Body of pancreas (tissue), 4 donors: ENCODE measurements at regions not wholly inside any gene's neighbourhood (a gene's known extent, or its start where the extent isn't known, plus 50 kb on each side); places are given as distances from the start of the nearest gene placed in this dataset.

ENCODE experiments used
- ATAC-seq: fragments of 150-250 bp; one replicate; pipeline ENCODE4 v1.9.1; 2016
- DNase-seq, 4 donors: peaks; one replicate each; pipeline ENCODE4 v3.0.0-alpha.2; 2019
- H3K27ac ChIP-seq, 4 donors: fragments of 200-600 bp; sonication (generic); 1 replicate in 3 of 4; 2 replicates in 1 of 4; pipeline versions ENCODE4 v1.5.1 to v1.6.1; 2016 to 2019; ENCODE audit warnings: mild to moderate bottlenecking in 1 of 4, mixed read lengths in 1 of 4, moderate library complexity in 1 of 4
- H3K27me3 ChIP-seq, 2 donors: fragments of 200-600 bp; sonication (generic); one replicate each; pipeline ENCODE4 v1.6.0; 2016; ENCODE audit warnings: mild to moderate bottlenecking in 1 of 2
- H3K36me3 ChIP-seq, 2 donors: fragments of 200-600 bp; sonication (generic); replicated peaks in 1 of 2; 2 replicates each; pipeline ENCODE4 v1.5.1; 2016; ENCODE audit warnings: low read depth in 2 of 2; ENCODE audit not compliant: insufficient read depth in 1 of 2
- H3K4me1 ChIP-seq: fragments of 200-600 bp; sonication (generic); one replicate; pipeline ENCODE4 v1.6.0; 2016
- H3K4me3 ChIP-seq, 2 donors: fragments of 200-600 bp; sonication (generic); 1 replicate in 1 of 2; 2 replicates in 1 of 2; pipeline ENCODE4 v1.5.1; 2016 to 2019
- H3K9me3 ChIP-seq, 3 donors: fragments of 200-600 bp; sonication (generic); 1 replicate in 2 of 3; 2 replicates in 1 of 3; pipeline ENCODE4 v1.5.1; 2016
- POLR2A ChIP-seq, 3 donors: fragments of 450-650 bp; IDR thresholded peaks; one replicate each; pipeline ENCODE4 v1.6.1; 2016; ENCODE audit warnings: antibody characterized with exemption in 3 of 3, mild to moderate bottlenecking in 2 of 3
- WGBS, 2 donors: methylation state at CpG; one replicate each; pipeline ENCODE4 v1.1.5; 2017; 5-methylcytosine and 5-hydroxymethylcytosine counted together
- intact Hi-C: fragments of 100-400 bp; cut with DNase I; formaldehyde crosslinking; loops from one replicate; pipeline ENCODE4 v1.15.1; 2023
- TF ChIP-seq, protein P1 (sequence below), 7 experiments: fragments of 450-650 bp in 4 of 7; fragments of 200-600 bp in 3 of 7; sonication (generic) in 3 of 7; IDR thresholded peaks; one replicate each; pipeline ENCODE4 v1.5.1; 2016 to 2019; ENCODE audit warnings: antibody characterized with exemption in 7 of 7

DNA sequence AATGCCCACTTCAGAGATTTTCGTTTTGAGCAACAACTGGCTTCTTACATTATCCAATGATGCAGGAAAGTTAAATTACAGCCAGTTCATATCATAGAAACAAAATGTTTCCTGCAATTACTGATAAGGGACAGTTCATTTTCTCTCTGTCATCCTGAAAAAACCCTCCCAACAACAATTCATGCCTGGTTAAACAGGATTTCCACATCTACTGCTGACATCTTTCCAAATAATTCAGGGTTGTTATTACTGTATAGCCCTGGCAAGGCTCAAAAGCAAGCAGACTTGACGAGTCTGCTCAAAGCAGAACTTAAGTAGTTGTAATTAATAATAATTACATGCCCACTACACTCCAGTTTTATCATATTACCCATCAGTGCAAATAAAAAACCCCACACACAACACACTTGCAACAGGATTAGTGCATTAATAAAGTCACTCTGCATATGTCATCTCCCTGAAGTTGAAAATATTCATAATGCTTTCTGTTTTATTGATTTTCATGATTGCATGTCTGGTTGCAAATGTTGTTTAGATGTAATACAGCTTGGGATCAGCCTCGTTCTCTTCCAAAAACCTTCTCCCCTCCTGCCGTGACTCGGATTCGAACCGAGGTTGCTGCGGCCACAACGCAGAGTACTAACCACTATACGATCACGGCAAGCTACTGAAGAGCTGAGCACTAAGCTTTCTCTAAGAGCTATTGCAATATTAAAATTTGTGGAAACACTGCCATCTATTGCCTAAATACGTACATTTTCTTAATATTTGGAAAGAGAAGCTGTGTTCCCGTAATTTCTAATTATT, 119.6 kb upstream of the NFIB start:
- DNase-seq, result peak; percentile 16 to 25 (median 20)
- Histone ChIP-seq H3K4me1 (peaks cover 12% of the 10 kb centered on the region), H3K9me3 (no peaks in the 10 kb centered on the region), H3K27me3 (no peaks in the 10 kb centered on the region), H3K27ac (no peak overlapping the region), H3K36me3 (no peaks in the 10 kb centered on the region), H3K4me3 (no peak overlapping the region)
- WGBS, 2 donors, result 6 to 12% methylated on average over 13 of the region's 13 CpGs
- ATAC-seq, result peak; percentile 77
- TF ChIP-seq, protein P1, sequence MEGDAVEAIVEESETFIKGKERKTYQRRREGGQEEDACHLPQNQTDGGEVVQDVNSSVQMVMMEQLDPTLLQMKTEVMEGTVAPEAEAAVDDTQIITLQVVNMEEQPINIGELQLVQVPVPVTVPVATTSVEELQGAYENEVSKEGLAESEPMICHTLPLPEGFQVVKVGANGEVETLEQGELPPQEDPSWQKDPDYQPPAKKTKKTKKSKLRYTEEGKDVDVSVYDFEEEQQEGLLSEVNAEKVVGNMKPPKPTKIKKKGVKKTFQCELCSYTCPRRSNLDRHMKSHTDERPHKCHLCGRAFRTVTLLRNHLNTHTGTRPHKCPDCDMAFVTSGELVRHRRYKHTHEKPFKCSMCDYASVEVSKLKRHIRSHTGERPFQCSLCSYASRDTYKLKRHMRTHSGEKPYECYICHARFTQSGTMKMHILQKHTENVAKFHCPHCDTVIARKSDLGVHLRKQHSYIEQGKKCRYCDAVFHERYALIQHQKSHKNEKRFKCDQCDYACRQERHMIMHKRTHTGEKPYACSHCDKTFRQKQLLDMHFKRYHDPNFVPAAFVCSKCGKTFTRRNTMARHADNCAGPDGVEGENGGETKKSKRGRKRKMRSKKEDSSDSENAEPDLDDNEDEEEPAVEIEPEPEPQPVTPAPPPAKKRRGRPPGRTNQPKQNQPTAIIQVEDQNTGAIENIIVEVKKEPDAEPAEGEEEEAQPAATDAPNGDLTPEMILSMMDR (IDR thresholded peaks at IDR 0.05), result peak in 6 of 7 experiments; percentile 20 to 55 (median 40)
- TF ChIP-seq POLR2A (IDR thresholded peaks at IDR 0.05), result no peak
- intact Hi-C loops, result no loop called here

- Histone ChIP-seq H3K36me3 (no peaks in the 10 kb centered on the region), H3K9me3 (no peaks in the 10 kb centered on the region), H3K27ac (no peak overlapping the region), H3K4me1 (peaks cover 12% of the 10 kb centered on the region), H3K4me3 (no peak overlapping the region), H3K27me3 (no peaks in the 10 kb centered on the region)
- WGBS, 2 donors, result 46 to 57% methylated on average over 1 of the region's 1 CpG
- intact Hi-C loops, result no loop called here
- no peak for TF ChIP-seq POLR2A (IDR thresholded peaks at IDR 0.05)
- TF ChIP-seq, protein P1 (IDR thresholded peaks at IDR 0.05), result no peak
- ATAC-seq, result no peak
- DNase-seq, result no peak
Observed at GRCh38 chr9:14432666-14433350, 118.9 kb upstream of the NFIB start.

GRCh38 chr9:14428781-14429230, 114.9 kb upstream of the NFIB start:
- TF ChIP-seq, protein P1 (IDR thresholded peaks at IDR 0.05), result peak; percentile 56 to 83 (median 59)
- TF ChIP-seq POLR2A (IDR thresholded peaks at IDR 0.05), result no peak
- 6% methylated on average over 11 of the region's 11 CpGs for WGBS, 2 donors
- DNase-seq, result peak; percentile 66 to 72 (median 68)
- Histone ChIP-seq H3K36me3 (no peaks in the 10 kb centered on the region), H3K4me1 (peaks cover 9% of the 10 kb centered on the region), H3K4me3 (no peak overlapping the region), H3K9me3 (no peaks in the 10 kb centered on the region), H3K27ac (no peak overlapping the region), H3K27me3 (no peaks in the 10 kb centered on the region)
- peak; percentile 64 for ATAC-seq
- intact Hi-C loops, result loop anchor here (10.0 kb wide), 1 partner anchor 994 kb away; no protein-coding TSS in a partner anchor

DNA sequence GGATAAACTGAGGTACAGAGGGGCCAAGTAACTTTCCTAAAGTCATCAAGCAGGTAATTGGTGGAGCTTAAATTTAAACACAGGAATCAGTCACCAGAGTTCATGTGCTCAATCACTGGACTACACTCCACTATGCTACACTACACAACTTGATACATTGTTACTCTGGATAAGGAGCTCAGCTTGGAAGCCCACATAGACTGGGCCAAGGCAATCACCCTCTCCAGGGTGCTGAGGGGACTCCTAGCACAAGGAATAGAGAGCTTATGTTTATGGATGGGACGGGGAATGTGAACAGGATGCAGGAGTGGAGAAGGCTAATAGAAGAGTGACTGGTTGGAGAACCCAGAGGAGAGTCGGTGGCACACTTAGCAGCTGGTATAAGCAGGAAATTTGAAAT, 113.5 kb upstream of the NFIB start:
- Histone ChIP-seq H3K36me3 (no peaks in the 10 kb centered on the region), H3K4me1 (no peaks in the 10 kb centered on the region), H3K27me3 (no peaks in the 10 kb centered on the region), H3K4me3 (no peak overlapping the region), H3K9me3 (no peaks in the 10 kb centered on the region), H3K27ac (no peak overlapping the region)
- TF ChIP-seq, protein P1 (IDR thresholded peaks at IDR 0.05), result no peak
- no peak for TF ChIP-seq POLR2A (IDR thresholded peaks at IDR 0.05)
- ATAC-seq (no peak), DNase-seq (no peak)
- 75 to 78% methylated on average over 2 of the region's 2 CpGs for WGBS, 2 donors
- intact Hi-C loops, result loop anchor here (10.0 kb wide), 1 partner anchor 993 kb away; no protein-coding TSS in a partner anchor
